Fibroblast of lung (primary cell): ENCODE measurements at regions not wholly inside any gene's neighbourhood (a gene's known extent, or its start where the extent isn't known, plus 50 kb on each side); places are given as distances from the start of the nearest gene placed in this dataset.

Source experiments
- DNase-seq, 2 donors: peaks; one replicate each; pipeline versions ENCODE4 v3.0.0 to v3.0.0-alpha.2; 2010; ENCODE audit warnings: low read depth in 2 of 2
- H2AFZ ChIP-seq: 2 replicates; pipeline ENCODE4 v1.5.1; 2012; ENCODE audit warnings: low read length, control low read depth, inconsistent platforms
- H3K27ac ChIP-seq: 2 replicates; pipeline ENCODE4 v1.5.1; 2011; ENCODE audit warnings: low read length, control low read depth; ENCODE audit not compliant: insufficient read depth
- H3K27me3 ChIP-seq: 2 replicates; pipeline ENCODE4 v1.5.1; 2011; ENCODE audit warnings: mild to moderate bottlenecking, low read length; ENCODE audit not compliant: control insufficient read depth, insufficient read depth
- H3K36me3 ChIP-seq: 2 replicates; pipeline ENCODE4 v1.5.1; 2011; ENCODE audit warnings: low read length; ENCODE audit not compliant: control insufficient read depth, insufficient read depth
- H3K4me1 ChIP-seq: 2 replicates; pipeline ENCODE4 v1.5.1; 2011; ENCODE audit warnings: low read length; ENCODE audit not compliant: control insufficient read depth, insufficient read depth; ENCODE audit errors: extremely low read depth
- H3K4me2 ChIP-seq: 2 replicates; pipeline ENCODE4 v1.5.1; 2011; ENCODE audit warnings: low read length, control low read depth; ENCODE audit not compliant: insufficient read depth; ENCODE audit errors: extremely low read depth
- H3K4me3 ChIP-seq, 4 experiments: fragments of 200-600 bp in 1 of 4; sonication (generic) in 1 of 4; replicated peaks in 1 of 4; 2 replicates each; pipeline ENCODE4 v1.5.1; 2011 to 2016; ENCODE audit warnings: low read length in 4 of 4, low read depth in 3 of 4, mild to moderate bottlenecking in 3 of 4, control low read depth in 2 of 4, inconsistent platforms in 1 of 4, mixed read lengths in 1 of 4; ENCODE audit not compliant: insufficient read depth in 1 of 4; ENCODE audit errors: control extremely low read depth in 1 of 4
- H3K79me2 ChIP-seq: 2 replicates; pipeline ENCODE4 v1.5.1; 2012; ENCODE audit warnings: mild to moderate bottlenecking, low read length, inconsistent platforms; ENCODE audit not compliant: control insufficient read depth, insufficient read depth
- H3K9ac ChIP-seq: 2 replicates; pipeline ENCODE4 v1.5.1; 2011; ENCODE audit warnings: mild to moderate bottlenecking, low read length, control low read depth; ENCODE audit not compliant: insufficient read depth
- H3K9me3 ChIP-seq: 2 replicates; pipeline ENCODE4 v1.5.1; 2012; ENCODE audit warnings: low read depth, low read length; ENCODE audit not compliant: control insufficient read depth, insufficient read depth
- H4K20me1 ChIP-seq: 2 replicates; pipeline ENCODE4 v1.5.1; 2011; ENCODE audit warnings: low read length; ENCODE audit not compliant: control insufficient read depth, insufficient read depth; ENCODE audit errors: extremely low read depth
- CTCF ChIP-seq, 2 donors: IDR thresholded peaks in 1 of 2; conservative IDR thresholded peaks in 1 of 2; 1 replicate in 1 of 2; 2 replicates in 1 of 2; pipeline ENCODE4 v1.5.1; 2011 to 2012; ENCODE audit warnings: low read length in 2 of 2, control low read depth in 1 of 2, inconsistent platforms in 1 of 2, low read depth in 1 of 2, mild to moderate bottlenecking in 1 of 2
- EZH2 ChIP-seq: IDR thresholded peaks from 2 replicates; pipeline ENCODE4 v1.5.1; 2012; ENCODE audit warnings: low read length, control low read depth, mild to moderate bottlenecking; ENCODE audit errors: missing control alignments

- TF ChIP-seq CTCF (conservative IDR thresholded peaks at IDR 0.05 in 1 of 2, IDR thresholded peaks at IDR 0.05 in 1 of 2; ENCODE audit: low read depth in 1 of 2, low read length in 2 of 2) (no peak), EZH2 (no peak)
- no peak overlapping the region for H3K4me3 ChIP-seq
- no peaks in the 10 kb centered on the region for H3K79me2 ChIP-seq
- no peaks in the 10 kb centered on the region for H3K9me3 ChIP-seq
- no peak overlapping the region for H3K4me2 ChIP-seq
- no peaks in the 10 kb centered on the region for H4K20me1 ChIP-seq
- no peak overlapping the region for H3K9ac ChIP-seq
- H2AFZ ChIP-seq, result no peak overlapping the region
- no peak overlapping the region for H3K27ac ChIP-seq
- no peaks in the 10 kb centered on the region for H3K4me1 ChIP-seq
- DNase-seq, result no peak
- H3K27me3 ChIP-seq, result no peaks in the 10 kb centered on the region
- no peaks in the 10 kb centered on the region for H3K36me3 ChIP-seq
Measured at GRCh38 chr10:129288999-129289584, 177.9 kb upstream of the MGMT start.

- Histone ChIP-seq H3K27me3 (no peaks in the 10 kb centered on the region), H3K4me1 (no peaks in the 10 kb centered on the region), H2AFZ (no peak overlapping the region), H4K20me1 (no peaks in the 10 kb centered on the region), H3K27ac (no peak overlapping the region), H3K9me3 (no peaks in the 10 kb centered on the region), H3K9ac (no peak overlapping the region), H3K36me3 (no peaks in the 10 kb centered on the region), H3K79me2 (no peaks in the 10 kb centered on the region), H3K4me2 (no peak overlapping the region), H3K4me3 (no peak overlapping the region)
- TF ChIP-seq CTCF (conservative IDR thresholded peaks at IDR 0.05 in 1 of 2, IDR thresholded peaks at IDR 0.05 in 1 of 2; ENCODE audit: low read depth in 1 of 2, low read length in 2 of 2) (no peak), EZH2 (no peak)
- no peak for DNase-seq
Measured at GRCh38 chr10:129293991-129294700, 172.9 kb upstream of the MGMT start.

DNA sequence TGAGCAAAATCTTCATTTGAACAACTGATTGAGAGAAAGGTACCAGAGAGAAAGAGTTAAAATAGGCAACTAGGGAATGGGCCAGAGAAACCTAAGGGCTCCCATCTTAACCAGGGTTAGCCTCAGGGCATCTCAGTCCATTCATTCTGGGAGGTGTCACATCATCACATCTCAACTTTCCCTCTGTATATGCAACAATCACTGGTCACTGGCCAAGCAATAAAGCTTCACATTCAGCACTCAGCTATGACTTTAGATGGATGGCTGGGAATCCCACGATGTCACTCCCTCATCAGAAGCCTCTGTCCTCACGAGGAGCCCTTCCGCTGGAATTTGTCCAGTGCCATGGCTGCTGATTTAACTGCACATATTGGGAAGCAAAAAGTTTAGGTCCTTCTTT lies 172.1 kb upstream of the MGMT start:
- Histone ChIP-seq H3K9ac (no peak overlapping the region), H3K79me2 (no peaks in the 10 kb centered on the region), H3K4me2 (no peak overlapping the region), H3K4me1 (no peaks in the 10 kb centered on the region), H3K4me3 (no peak overlapping the region), H3K36me3 (no peaks in the 10 kb centered on the region), H3K27me3 (no peaks in the 10 kb centered on the region), H3K9me3 (no peaks in the 10 kb centered on the region), H4K20me1 (no peaks in the 10 kb centered on the region), H2AFZ (no peak overlapping the region), H3K27ac (no peak overlapping the region)
- DNase-seq, result no peak
- no peak for TF ChIP-seq CTCF (conservative IDR thresholded peaks at IDR 0.05 in 1 of 2, IDR thresholded peaks at IDR 0.05 in 1 of 2; ENCODE audit: low read depth in 1 of 2, low read length in 2 of 2)
- TF ChIP-seq EZH2, result no peak
